Right lung (tissue), 2 donors: ENCODE measurements at regions not wholly inside any gene's neighbourhood (a gene's known extent, or its start where the extent isn't known, plus 50 kb on each side); places are given as distances from the start of the nearest gene placed in this dataset.

ENCODE experiments used
- DNase-seq, 2 donors: peaks; one replicate each; pipeline ENCODE4 v3.0.0-alpha.2; 2013

DNA sequence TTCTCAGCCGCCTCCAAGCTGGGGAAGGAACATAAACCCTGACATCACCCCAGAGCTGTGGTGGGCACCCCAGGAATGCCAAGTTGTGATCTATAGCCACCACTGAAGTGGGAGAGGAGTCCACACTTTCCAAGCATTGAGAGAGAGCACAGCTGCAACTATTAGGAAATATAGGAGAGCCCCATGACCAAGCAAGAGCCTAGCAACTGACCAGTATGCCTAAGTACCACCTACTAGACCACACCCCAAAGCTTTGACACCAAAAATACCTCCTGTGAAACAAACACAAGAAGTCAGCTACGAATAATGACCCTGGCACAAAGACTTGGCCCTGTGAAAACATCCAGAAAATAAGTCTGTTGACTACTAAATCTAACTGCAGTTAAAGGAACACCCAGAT, 804.1 kb upstream of the IGFBP3 start:
- DNase-seq = no peak

DNA sequence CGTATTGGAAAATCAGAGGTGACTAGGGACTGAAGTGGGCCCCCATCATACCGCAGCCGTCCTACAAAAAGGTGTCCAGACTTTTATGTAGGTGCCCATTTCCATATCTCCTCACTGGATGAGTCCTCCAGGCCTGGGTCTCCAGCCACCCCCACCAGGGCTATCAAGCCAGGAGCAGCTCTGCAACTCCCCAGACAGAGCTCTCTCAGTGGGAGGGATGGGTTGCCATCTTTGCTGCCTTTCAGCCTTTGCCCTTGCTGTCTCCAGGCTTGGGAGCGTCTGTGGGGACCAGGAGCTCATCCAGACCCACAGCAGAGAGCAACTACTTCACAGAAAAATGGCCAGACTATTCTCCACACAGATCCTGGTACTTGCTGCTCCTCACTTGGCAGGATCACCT, 802.7 kb upstream of the IGFBP3 start:
- DNase-seq = no peak

DNA sequence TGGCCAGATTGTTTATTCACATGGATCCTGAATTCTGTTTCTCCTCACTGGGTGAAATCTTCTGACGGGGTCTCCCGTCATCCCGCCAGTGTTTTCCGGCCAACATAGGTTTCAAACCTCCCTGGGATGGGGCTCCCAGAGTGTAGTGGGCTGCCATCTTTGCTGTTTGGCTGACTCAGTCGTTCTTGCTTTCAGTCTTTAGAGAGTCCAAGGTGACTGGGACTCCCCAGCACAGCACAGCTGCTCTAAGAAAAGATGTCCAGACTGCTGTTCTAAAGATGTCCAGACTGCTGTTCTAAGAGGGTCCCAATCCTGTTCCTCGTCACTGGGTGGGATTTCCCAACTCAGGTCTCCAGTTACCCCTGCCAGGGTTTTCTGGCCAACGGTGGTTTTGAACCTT, 801.9 kb upstream of the IGFBP3 start:
- no peak for DNase-seq

DNA sequence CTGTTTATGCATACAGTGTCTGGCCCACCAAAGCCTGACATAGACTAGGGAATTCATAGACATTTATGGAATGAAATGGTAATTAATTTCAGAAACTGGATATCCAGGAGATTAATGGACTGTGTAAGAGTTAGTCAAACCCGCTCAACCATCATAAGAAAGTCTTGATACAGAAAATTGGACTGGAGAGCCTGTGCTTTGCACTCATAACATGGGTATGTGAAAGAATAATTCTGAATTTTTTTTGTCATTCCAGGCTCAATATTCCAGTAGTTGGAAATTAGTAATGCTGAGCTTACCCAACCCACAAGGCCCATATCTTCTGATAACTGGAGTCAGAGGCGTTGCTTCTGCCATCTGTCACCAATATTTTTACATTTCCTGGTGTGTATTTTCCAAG, 799.7 kb upstream of the IGFBP3 start:
- DNase-seq = no peak

DNA sequence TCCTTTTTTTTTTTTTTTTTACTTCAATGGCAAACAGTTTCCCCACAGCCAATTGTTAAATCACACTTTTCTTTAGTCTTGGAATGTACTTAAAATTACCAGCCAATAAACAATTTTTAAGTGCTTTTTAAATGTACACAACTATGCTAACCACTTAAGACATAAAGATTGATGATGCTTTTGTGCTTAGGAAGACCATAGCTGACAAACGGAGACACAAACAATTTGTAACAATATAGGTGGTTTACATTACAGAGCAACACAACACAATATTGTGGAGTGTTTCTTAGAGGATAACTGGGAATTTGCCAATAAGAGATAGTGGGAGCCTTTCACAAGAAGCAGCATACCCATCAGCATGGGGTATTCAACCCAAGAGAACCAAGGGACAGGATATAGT, 798.5 kb upstream of the IGFBP3 start:
- no peak for DNase-seq

DNA sequence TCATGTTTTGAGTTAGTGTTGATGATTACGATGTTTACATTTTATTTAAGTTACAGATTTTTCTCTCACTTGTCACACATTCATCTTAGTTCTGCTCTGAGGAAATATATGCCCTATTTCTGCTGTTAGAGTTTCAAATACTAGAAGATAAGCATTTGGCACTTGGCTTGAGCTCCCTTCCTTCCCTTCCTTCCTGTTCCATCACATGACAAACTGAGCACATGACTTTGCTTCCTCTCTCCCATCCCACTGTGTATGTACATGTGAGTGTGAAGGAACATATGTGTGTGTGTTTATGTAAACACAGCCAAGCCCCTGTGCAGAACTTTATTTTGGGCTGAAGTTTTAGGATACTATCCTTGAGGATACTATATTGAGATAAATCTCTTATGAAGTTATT, 795.9 kb upstream of the IGFBP3 start:
- no peak for DNase-seq

DNA sequence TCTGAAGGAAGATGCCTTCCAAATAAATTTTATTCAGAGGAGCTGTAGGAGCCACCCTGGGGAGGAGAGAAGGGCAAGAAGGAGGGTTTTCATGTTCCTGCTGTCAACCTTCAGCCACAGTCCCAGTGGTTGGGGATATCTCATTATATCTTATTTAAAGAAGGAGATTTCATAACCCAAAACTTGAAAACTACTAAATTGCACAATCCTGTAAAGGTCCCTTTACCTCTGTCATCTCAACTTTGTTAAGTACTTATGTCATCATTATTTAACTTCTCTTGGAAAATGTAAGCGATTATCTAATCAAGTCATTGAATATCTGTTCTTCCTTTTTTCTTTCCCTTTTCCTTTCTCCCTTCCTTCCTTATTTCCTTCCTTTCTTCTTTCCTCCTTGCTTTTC, 794.5 kb upstream of the IGFBP3 start:
- no peak for DNase-seq

DNA sequence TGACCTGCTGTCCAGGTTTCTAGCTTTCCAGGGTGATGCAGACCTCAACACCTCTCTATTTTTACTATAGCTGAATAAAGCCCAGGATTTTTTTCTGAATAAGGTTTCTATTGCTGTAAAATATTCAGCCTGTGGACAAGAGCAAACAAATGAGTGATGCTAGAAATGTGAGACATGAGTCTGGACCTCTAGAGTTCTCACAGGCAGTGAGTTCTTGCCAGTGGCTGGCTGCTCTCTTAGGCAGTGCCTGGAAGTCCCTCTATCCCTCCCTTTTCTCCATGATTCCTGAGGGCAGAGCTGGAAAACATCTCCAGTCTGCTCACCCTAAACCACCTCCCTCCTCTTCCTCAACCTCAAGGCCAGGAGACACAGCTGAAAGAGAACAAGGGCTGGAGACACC, 793.8 kb upstream of the IGFBP3 start:
- DNase-seq = no peak

DNA sequence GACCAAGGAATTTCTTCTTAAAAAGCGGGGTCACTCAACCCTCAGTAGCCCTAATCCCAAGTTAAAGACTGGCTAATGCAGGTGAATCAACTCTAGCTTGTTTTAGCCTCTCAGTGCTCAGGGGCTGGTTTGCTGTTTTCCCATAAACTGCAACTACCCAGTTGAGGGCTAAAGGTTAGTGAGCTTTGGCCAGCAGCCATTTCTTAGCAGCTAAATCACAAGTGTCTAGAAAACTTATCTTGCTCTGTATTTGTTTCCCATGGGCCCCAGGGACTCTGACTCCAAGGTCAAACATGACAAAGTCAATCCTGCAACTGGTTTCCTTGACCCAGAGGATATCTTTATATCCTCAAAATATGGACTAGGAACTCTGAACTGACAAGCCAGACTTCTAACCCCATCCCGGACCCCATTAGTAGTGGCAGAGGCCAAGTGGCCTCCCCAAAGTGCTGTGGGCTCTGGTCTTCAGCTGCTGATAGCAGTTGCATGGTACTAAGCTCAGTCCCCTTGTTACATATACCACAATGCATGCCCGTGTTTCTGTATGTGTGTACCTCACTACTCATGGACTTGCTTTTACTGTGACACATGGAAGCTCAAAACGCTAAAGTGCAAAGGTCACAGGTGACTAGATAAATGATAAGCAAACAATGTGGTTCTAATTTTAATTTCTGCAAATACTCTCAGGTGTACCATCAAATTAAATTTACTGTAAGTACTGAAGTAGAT, 793.0 kb upstream of the IGFBP3 start:
- DNase-seq = no peak

DNA sequence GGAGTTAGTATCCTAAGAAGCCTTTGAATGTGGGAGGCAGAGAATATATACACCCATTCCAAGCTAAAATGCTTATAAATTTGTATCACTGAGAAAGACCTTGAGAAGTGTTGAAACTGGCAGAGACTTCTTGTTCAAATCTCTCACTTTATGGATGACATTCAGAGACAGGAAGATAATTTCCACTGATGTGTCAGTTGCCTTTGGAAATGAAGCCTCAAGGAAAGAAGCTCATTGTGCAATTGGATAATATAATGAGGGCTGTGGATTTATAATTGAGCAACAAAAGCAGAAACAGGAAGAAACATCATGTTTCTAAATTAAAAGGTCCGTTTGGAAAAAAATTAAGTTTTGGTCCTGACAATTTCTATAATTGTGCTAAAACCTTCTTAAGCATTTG, 789.9 kb upstream of the IGFBP3 start:
- no peak for DNase-seq

DNA sequence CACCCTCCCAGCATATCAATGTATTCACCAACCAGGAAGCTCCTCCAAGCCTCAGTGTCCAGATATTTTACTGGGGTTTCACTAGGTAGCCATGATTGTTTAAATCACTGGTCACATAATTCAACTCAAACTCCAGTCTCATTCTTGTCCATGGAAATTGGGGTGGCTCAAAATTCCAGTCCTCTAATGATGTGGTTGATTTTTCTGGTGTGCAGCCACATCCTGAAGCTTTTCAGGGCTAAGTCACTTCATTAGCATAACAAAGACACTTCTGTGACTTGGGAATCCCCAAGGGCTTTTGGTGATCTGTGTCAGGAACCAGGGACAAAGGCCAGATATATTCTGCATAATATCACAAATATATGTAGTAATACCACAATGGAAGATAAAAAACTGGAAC, 786.9 kb upstream of the IGFBP3 start:
- DNase-seq = no peak

DNA sequence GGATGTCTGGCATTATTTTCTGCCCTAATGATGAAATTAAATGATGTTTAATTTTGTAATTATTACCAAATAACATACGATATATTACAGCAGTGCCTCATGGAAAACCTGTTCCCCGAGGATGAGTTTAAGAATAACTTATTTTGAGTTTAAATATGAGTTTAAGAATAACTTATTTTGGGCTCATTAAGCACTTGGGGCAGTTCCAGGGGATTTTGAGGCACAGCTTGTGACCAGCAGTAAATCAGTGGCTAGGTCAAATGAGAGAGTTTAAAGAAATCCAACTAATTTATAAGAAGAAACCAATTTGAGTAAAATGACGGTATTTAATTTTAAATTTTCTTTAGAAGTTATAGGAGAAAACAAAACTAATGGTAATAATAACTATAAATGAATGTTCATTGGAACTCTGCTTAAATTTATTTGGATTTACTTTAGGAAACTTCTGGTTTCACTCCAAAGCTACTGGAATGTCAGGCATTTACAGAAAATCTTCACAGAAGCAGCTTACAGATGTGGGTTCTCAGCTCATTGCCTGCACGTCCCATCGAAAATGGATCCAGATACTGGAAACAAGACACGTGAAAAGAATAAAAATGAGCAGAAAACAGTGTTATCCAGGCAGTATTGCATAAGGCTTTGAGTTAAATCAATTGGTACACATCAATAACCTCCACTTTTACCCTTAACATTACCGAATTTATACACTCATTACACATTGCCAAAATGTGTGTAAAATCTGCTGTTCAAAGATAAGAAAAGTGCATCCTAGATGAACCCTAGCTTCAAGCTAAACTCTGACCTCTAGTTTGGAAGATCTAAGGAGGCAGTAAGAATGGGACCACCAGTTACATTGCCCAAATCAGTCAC, 784.5 kb upstream of the IGFBP3 start:
- peak; percentile 54 to 63 for DNase-seq

DNA sequence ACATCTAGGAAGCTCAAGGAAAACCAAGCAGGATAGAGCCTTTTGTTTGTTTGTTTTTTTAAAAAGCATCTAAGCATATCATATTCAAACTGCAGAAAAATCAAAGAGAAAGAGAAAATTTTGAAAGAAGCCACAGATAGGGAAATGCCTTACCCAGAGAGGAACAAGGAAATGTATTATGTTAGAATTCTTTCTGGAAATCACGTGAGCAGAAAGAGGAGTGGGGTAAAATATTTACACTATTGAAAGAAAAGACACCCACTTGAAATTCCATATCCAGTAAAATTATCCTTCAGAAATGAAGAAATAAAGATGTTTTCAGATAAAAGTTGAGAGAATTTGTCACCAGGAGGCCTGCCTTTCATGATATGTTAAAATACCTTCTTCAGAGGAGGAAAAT, 775.7 kb upstream of the IGFBP3 start:
- DNase-seq = no peak

DNA sequence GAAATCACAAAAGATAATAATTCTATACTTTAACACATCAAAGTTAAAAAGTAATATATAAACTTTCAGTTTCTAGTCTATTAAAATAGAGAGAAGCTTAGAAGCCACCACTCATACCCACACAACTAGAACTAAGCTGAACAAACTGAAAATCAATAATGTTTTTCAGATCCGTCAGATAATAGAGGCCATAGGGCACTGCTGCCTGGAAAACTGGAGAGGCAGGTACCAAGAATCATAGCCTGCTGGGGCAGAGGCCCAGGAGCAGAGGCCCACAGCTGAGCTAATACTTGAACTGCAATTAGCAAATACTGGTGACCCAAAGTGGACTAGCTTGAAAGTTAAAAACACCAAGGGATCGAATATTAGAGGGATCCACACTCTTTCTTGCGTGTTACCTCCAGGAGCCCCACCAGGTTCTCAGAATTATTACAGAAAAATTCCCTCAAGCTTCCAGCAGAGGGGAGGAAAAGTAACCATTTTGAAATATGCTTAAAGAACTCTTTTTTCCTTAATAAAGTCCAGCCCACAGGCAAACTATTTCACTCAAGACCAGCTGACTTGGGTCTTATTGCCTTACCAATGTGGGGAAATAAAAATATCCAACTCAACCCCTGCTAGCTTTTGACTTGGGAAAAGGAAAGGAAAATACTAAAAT, 774.1 kb upstream of the IGFBP3 start:
- no peak for DNase-seq

DNA sequence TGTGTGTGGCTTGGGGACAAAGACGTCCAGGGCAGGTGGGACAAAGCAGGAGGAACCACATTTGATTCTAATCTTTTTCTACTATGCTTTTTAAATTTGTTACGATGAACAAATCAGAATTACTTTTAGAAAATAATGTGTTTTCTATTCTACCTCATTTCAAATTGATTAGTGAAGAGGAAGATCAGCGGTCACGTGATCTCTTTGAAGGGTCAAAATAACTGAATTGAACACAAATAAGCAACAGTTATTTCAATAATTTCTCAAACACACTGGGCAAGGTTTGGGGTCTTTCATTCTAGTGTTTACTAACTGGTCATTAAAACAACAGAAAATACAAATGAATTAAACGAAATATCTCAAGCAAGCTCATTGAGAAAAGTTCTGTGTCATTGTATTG, 773.0 kb upstream of the IGFBP3 start:
- DNase-seq = no peak

DNA sequence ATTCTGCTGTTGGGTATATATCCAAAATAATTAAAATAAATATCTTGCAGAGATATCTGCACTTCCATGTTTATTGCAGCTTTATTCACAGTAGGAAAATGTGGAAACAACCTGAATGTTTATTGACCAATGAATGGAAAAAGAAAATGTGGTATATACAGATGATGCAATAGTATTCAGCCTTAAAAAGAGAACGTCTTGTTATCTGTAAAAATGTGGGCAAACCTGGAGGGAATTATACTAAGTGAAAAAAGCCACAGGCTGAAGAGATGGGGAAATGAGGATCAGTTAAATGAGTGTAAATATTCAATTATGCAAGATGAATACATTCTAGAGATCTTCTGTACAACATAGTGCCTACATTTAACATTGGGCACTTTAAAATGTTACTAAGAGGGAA, 766.1 kb upstream of the IGFBP3 start:
- no peak for DNase-seq

DNA sequence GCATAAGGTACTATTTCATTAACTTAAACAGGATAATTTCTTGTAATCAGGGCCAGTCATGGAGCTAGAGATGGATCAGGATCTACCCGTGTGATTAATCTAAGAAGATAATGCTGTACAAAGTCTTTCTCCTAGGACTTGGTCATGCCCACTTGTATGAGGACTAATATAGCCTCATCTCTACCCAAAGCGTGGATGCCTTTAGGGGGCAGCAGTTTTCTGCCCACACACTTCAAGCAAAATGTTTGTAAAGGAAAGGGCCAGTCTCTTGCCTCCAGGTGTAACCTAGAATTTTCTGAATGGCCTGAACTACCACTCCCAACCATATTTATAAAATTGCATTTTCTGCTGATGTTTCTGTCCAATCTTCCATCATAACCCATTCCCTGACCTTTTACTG, 764.0 kb upstream of the IGFBP3 start:
- DNase-seq = no peak

DNA sequence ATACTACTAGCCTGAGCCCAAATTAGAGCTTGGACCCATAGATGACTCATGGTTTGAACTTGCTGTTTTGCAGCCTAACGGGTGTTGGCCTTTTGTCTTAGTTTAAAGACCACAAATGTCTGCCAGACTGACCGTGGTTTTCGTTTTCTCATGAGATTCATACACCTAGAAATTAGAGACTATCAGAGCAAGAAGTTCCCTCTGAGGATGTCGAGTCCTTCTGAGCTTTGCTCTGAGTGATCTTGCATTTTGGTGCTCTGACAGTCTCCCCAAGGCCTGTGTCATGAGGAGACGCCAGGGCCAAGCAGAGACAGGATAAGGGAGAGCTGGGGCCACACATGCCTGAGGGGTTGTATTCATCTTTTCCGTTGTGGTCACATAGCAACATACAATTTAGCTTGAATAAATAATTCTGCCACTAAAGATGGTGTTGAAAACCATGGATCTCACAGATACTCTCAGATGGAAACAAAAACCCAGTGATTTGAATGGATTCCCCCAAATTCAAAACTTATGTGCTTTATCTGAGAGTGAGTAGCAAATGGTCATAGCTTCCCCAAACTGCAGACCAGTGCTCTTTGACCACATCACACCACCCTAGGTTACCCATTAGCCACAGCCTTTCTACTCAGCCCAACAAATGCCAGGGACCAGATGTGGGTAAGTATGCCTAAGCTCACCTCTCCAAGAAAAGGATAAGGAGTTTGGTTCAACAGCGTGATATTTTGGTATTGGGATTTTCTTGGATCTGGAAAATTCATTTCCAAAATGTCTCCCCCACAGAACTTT, 762.0 kb upstream of the IGFBP3 start:
- DNase-seq = no peak

DNA sequence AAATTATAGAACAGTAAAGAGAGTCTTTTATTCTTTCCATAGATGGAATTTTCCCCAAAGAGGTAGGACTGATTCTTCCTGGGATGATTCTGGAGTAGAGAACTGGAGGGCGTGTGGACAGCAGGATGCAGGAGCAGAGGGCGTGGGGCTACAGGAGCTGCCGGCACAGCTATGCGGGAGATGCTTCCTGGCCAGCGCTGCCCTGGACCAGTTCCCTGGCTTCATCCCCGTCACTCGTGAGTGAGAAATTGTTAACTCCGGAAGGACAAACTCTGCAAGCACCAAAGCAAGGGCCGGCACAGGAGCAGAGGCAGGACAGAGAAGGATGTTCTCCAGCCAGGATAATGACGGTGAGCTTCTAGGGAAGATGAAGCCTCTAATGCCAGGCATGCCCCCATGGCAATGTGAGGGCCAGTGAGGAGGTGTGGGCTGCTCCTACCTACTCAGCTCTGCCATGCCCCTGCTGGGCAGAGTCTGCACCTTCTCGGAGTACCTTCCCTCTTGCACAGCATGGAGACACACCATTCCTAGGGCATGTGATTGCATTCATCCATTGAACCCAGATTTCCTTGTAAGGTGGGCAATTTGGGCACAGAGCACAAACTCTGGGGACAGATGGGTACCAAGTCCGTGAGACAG, 760.9 kb upstream of the IGFBP3 start:
- DNase-seq = no peak

DNA sequence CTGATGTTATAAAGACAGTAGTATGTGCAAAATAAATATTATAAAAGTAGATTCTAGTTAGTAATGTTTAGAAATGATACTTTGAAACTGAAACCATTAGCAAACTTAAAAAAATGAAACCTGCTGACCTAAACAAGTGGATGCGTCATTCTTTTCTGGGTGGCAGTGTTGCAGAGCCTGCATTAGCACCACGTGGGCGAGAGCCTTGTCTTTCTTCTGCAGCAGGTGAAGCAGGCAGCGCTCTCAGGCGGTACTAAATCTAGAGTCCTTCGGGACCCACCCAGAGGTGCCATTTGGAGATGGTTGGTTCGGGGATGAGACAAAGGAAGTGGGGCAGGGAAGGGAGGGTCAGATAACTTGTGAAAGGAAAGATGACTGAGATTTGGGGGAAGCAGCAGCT, 759.1 kb upstream of the IGFBP3 start:
- no peak for DNase-seq

DNA sequence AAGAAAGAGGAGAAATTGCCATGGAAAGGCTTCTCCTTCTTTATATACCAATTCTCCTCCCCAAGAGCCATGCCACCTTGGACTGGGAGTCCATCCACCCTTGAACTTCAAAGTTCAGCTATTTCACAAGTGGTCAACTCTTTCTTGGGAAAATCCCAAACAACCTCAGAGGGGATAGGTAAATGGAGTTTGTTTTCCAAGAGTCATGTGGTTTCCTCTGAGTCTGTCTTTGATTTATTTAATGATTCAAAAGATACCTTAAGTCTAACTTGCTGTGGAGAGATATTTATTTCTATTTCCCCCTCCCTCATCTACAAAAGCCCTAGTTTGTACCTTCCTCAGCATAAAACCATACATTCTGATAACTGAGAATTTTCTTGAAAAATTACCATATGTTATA, 758.6 kb upstream of the IGFBP3 start:
- no peak for DNase-seq

DNA sequence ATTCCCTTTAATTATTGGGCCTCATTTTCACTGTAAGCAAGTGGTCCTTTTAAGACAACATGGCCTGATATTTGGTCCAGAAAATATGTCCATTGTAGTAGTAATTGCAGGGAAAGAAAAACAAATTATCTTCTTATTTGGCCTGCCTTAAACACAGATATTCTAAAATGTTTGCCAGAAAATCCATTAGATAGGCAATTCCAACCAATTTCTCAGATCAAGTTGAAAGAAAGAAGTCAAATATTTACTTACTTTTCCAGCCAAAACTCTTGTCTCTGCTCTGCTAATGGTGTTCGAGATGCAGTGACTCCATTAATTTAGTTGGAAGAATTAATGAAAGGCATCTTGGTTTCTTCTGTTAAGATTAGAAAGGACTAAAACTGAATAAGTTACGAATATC, 757.3 kb upstream of the IGFBP3 start:
- DNase-seq = no peak
